NOMO-1 treated with dmso at 0.1 percent for 144 hours (cell line): ENCODE measurements at regions not wholly inside any gene's neighbourhood (a gene's known extent, or its start where the extent isn't known, plus 50 kb on each side); places are given as distances from the start of the nearest gene placed in this dataset.

Experiments
- DNase-seq: peaks from one replicate; lab custom pipeline; 2025; ENCODE audit not compliant: unreplicated experiment; lab: John Stamatoyannopoulos, UW

- no peak for DNase-seq
Measured at GRCh38 chr3:118548434-118548833, 486.2 kb downstream of the IGSF11 start.

DNA sequence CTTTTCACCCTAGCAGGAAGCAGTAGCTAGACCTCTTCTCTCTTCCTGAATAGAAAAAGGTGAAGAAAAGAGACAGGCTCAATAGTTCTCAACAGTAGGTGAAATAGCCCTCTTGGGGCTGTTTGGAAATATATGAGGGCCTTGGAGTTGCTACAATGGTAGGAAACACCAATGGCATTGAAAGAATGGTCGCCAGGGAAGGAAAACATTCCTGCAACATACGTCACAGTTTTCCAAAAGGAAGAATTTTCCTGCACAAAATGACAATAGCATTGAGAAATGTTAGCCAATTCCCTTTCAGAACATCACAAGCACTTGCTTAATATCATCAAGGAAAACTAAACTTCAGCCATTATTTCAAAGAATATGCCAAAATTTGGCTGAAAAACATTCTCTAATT is 484.5 kb downstream of the IGSF11 start:
- DNase-seq = no peak

- DNase-seq = no peak
Measured at GRCh38 chr3:118550556-118550955, 484.1 kb downstream of the IGSF11 start.

- no peak for DNase-seq
Measured at GRCh38 chr3:118554148-118554838, 480.4 kb downstream of the IGSF11 start.

GRCh38 chr3:118556983-118557382 is 477.7 kb downstream of the IGSF11 start:
- DNase-seq = no peak

- no peak for DNase-seq
Measured at GRCh38 chr3:118557513-118557912, 477.1 kb downstream of the IGSF11 start.

DNA sequence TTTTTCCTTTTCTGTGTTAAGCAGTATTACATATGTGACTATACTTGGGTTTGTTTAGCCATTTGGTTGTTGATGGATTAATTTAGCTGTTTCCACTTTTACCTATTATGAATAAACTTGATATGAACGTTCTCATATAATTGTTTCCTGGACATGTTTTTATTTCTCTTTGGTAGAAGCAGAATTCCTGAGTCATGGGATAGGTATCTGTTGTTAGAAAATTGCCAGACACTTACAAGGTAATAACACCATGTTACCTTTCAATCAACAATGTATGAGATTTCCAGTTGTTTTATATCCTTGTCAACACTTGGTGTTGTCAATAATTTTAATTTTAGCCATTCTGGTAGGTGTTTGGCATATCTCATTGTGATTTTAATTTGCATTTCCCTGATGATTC is 475.4 kb downstream of the IGSF11 start:
- DNase-seq = no peak

DNA sequence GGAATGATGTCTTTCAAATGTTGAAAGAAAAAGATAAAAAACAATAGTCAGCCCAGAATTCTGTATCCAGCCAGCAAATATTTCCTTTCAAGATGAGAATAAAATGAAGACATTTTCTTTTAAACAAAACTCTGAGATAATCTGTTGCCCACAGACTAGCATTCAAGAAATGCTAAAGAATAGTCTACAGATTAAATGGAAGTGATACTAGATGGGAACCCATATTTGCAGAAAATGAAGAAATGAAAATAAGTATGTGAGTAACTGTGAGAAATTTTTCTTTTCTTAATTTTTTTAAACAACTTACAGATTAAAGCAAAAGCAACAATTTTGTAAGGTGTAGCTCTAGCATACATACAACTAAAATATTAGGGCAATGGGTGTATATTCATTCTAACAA is 469.8 kb downstream of the IGSF11 start:
- DNase-seq = no peak

GRCh38 chr3:118573912-118574311 is 460.7 kb downstream of the IGSF11 start:
- no peak for DNase-seq

DNA sequence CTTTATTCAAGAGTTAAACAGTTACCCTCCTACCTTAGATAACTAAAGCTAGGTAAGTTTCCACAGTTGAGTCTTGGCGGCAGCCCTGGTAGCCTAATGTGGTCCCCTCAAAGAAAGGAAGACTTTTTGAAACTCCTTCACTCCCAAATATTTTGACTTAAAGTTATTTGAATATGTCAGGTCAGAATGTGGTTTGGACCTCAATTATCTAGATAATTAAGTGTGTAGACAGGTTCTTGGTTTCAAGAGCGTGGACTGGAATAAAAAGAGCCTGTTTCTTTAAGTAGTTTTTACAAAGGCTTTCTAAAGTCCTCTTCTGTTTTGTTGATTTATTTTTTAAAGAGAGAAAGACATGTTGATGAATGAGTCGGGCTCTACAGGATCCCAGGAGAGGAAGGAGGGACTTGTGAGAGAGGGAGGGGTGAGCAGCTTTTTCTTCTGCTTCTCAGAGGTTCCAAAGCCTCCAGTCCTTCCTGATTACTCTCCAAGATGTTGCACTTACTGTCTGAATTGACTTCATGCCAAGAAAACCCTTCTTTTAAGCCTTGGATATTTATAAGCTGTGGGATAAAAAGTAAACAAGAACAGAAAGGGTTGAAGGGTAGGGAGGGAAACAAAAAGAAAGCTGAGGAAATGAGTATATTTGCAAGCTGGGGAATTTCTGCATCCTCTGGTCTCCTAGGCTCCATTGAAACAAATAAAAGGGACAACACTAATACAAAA is 457.4 kb downstream of the IGSF11 start:
- DNase-seq = no peak

DNA sequence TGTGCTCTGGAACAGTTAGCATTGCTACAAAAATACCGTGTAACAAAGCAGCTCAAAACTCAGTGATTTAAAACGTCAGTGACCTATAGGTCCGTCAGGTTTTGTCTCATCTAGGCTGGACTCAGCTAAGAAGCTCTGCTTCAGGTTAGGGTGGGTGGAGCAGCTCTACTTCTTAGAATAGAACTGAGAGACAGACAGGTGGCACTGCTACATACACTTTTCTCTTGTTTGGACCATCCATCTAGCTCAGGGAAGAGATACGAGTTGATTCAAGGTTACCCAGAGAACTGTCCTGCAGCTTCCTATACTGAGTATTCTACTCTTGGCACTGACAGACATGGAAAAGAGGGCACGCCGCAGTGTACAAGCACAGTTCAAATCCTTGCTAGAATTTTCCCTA is 456.1 kb downstream of the IGSF11 start:
- DNase-seq = no peak

DNA sequence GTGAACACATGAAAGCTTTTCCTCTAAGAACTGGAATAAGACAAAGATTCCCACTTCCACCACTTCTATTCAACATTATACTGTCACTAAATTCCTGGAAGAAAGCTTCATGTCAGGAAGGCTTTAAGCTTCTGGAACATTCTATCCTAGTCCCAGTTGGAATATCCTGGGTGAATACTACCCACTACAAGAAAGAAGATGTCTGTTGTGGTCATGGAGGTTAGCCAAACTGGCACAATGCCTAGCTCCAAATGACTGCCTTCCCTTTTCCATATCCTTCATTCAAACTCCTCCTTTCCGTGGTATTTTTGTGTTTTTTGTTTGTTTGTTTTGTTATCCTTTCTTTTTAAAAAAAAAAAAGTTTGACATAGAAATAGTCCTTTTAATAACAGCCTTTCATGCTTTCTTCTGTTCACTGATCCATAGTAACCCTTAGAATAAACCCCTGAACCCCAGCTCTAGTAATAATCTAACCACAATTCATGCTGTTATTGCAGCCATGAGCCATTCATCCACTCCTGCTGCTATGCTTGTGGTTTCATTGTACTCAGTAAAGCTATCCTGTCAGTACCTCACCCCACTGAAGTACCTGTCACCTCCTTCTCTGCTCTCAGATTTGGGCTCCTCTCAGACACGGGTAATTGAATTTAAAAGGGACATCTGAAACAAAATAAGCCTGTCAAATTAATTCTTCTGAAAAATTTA is 447.5 kb downstream of the IGSF11 start:
- no peak for DNase-seq

- DNase-seq = no peak
Measured at GRCh38 chr3:118587847-118588246, 446.8 kb downstream of the IGSF11 start.

- no peak for DNase-seq
Measured at GRCh38 chr3:118593277-118593670, 441.4 kb downstream of the IGSF11 start.

- no peak for DNase-seq
Measured at GRCh38 chr3:118597184-118597583, 437.5 kb downstream of the IGSF11 start.

DNA sequence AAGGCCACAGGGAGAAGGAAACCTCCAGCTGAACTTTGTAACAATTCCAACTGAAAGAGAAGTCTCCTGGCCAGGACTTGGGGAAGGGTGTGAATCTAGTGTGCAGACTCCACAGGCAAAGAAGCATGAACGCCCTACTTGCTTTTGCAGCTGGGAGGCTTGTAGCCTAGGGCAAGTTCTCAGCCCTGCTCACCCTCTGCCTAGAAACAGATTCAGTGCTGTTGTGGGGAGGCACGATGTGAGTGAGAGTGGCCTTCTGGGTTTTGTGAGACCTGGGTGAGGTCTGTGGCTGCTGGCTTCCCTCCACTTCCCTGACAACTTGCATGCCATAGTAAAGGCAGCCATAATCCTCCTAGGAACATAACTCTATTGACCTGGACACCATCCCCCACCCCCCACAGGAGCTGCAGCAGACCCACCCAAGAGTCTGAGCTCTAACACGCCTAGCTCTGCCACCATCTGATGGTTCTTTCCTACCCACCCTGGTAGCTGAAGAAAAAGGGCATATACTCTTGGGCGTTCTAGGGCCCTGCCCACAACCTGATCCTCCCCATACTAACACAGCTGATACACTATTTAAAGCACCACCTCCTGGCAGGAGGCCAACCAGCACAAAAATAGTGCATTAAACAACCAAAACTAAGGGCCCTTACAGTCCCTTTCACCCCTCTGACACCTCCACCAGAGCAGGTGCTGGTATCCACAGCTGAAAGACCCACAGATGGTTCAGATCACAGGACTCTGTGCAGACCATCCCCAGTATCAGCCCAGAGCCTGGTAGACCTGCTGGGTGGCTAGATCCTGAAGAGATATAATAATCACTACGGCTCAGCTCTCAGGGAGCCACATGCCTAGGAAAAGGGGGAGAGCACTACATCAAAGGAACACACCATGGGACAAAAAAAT is 426.5 kb downstream of the IGSF11 start:
- no peak for DNase-seq

GRCh38 chr3:118618247-118619040 is 416.2 kb downstream of the IGSF11 start:
- no peak for DNase-seq

DNA sequence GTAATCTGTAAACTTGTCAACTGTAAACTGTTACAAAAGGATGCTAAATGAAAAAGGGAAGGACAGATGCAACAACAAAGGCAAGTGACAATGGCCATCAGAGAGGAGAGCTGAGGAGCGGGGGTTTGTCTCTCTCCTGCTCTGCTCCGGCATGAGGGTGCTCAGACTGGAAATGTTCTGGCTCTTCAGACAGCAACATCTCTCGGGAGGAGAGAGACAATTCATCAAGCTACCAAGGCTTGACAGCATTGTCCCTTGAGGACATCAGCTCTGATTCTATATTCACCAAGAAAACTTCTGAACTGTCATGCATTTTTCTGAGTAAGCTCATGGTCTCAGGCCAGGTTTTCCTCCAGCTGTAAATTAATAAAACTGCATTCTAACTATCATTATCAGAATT is 408.2 kb downstream of the IGSF11 start:
- no peak for DNase-seq

- DNase-seq = no peak
Measured at GRCh38 chr3:118628704-118629341, 405.8 kb downstream of the IGSF11 start.

DNA sequence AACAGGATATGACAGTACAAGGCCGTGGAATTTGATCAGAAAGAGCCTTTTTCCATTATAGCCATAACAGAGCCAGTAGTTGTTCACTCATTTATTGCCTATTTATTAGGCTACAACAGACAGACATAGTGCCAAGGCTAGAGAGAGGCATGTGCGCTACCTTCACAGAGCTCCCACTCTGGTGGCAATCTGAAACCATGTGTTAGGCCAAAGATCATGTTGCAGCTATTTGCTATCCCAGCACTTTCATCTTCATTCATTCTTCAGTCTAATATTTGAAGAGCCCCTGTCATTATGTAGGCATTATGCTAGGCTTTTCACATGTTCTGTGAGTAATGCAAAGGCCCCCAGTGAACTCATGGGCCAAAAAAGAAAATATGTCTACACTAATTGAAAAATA is 404.8 kb downstream of the IGSF11 start:
- no peak for DNase-seq
